GM20000 (cell line): ENCODE measurements at regions not wholly inside any gene's neighbourhood (a gene's known extent, or its start where the extent isn't known, plus 50 kb on each side); places are given as distances from the start of the nearest gene placed in this dataset.

Experiments used
- DNase-seq: peaks from one replicate; pipeline ENCODE4 v3.0.0; 2012; ENCODE audit warnings: low spot score
- CTCF ChIP-seq: IDR thresholded peaks from 2 replicates; pipeline ENCODE4 v1.5.1; 2012; ENCODE audit warnings: mild to moderate bottlenecking, control low read depth; ENCODE audit errors: extremely low read depth, missing control alignments

GRCh38 chr10:104546336-104546735 lies 94.8 kb upstream of the SORCS3 start:
- no peak for DNase-seq
- no peak for TF ChIP-seq CTCF

GRCh38 chr10:104546756-104547155 lies 94.3 kb upstream of the SORCS3 start:
- DNase-seq: no peak

GRCh38 chr10:104548090-104548489 lies 93.0 kb upstream of the SORCS3 start:
- no peak for TF ChIP-seq CTCF
- no peak for DNase-seq

More at GRCh38 chr10:104546756-104547155, 94.3 kb upstream of the SORCS3 start:
- TF ChIP-seq CTCF: no peak

- no peak for DNase-seq
- TF ChIP-seq CTCF: no peak
These were observed 84.3 kb upstream of the SORCS3 start for GRCh38 chr10:104556831-104557230.

GRCh38 chr10:104557966-104558365 lies 83.1 kb upstream of the SORCS3 start:
- no peak for DNase-seq
- TF ChIP-seq CTCF: no peak

- no peak for TF ChIP-seq CTCF
- no peak for DNase-seq
These were observed 81.2 kb upstream of the SORCS3 start for GRCh38 chr10:104559935-104560334.

GRCh38 chr10:104563051-104563450 lies 78.0 kb upstream of the SORCS3 start:
- no peak for DNase-seq
- TF ChIP-seq CTCF: no peak
